ENCODE measurements at regions not wholly inside any gene's neighbourhood (a gene's known extent, or its start where the extent isn't known, plus 50 kb on each side); places are given as distances from the start of the nearest gene placed in this dataset.

DNA sequence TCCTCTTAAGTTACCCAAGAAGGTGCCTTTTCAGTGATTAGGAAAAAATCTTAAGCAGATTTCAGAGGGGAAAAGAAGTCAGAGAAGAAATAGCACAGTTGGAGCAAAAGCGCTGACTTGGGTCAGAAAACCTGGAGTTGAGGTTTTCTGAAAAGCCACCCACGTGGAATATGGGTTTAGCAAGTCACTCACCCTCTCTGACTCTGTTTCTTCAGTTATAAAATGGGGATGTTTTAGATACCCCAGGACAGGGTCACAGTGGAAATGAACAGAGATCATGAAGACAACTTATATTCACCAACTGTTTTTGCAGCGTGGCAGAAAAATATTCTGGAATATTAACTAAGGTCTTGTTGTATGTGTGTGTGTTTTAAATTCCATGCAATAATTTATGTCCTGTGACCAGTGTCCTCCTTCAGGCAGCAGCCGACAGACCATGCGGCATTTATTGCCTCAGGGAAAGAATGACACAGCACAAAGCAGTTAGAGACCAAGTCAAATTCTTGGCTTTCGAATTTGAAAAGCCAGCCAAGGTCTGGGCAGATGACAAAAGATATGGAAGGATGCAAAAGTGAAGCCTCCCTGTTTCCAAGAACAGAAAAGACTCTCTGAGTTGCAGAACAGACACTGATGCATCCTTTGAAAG is 119.9 kb downstream of the MIAT start:
- peak in 3 of 6 experiments; percentile 11 to 20 (median 15) for TF ChIP-seq CTCF (IDR thresholded peaks at IDR 0.05)
- no peak for TF ChIP-seq POLR2A (IDR thresholded peaks at IDR 0.05)

Data from adrenal gland (tissue), 5 donors.